ENCODE measurements at regions not wholly inside any gene's neighbourhood (a gene's known extent, or its start where the extent isn't known, plus 50 kb on each side); places are given as distances from the start of the nearest gene placed in this dataset.
"Not testable (repeated sequence)": the region's sequence is repeated elsewhere in the genome, so short reads cannot be mapped to it uniquely, and the experiment has no call there.

GRCh38 chr9:2243666-2244555 lies 228.8 kb downstream of the SMARCA2 start:
- DNase-seq = no peak

GRCh38 chr9:2247340-2247739 lies 232.2 kb downstream of the SMARCA2 start:
- DNase-seq = no peak

GRCh38 chr9:2248768-2249265 lies 233.7 kb downstream of the SMARCA2 start:
- no peak for DNase-seq

GRCh38 chr9:2253636-2254580 lies 238.8 kb downstream of the SMARCA2 start:
- no peak for DNase-seq

- DNase-seq = no peak
Observed at GRCh38 chr9:2255128-2255527, 240.0 kb downstream of the SMARCA2 start.

- DNase-seq = no peak
Observed at GRCh38 chr9:2257248-2257929, 242.2 kb downstream of the SMARCA2 start.

- no peak for DNase-seq
Observed at GRCh38 chr9:2260417-2261306, 245.5 kb downstream of the SMARCA2 start.

GRCh38 chr9:2261421-2262103 lies 246.4 kb downstream of the SMARCA2 start:
- DNase-seq = no peak

GRCh38 chr9:2262386-2263071 lies 247.4 kb downstream of the SMARCA2 start:
- no peak for DNase-seq

- DNase-seq = no peak
Observed at GRCh38 chr9:2263111-2263510, 248.0 kb downstream of the SMARCA2 start.

- peak; percentile 7 to 63 for DNase-seq
Observed at GRCh38 chr9:2263665-2264064, 248.5 kb downstream of the SMARCA2 start.

- no peak for DNase-seq
Observed at GRCh38 chr9:2264081-2264480, 248.9 kb downstream of the SMARCA2 start.

GRCh38 chr9:2267181-2267745 lies 252.1 kb downstream of the SMARCA2 start:
- DNase-seq = no peak

GRCh38 chr9:2269778-2270177 lies 254.6 kb downstream of the SMARCA2 start:
- DNase-seq = no peak

- DNase-seq = peak; percentile 26 to 46
Observed at GRCh38 chr9:2270565-2270964, 255.4 kb downstream of the SMARCA2 start.

GRCh38 chr9:2271426-2271825 lies 256.3 kb downstream of the SMARCA2 start:
- peak; percentile 52 to 61 for DNase-seq

GRCh38 chr9:2274762-2275161 lies 259.6 kb downstream of the SMARCA2 start:
- DNase-seq = no peak

- DNase-seq = no peak
Observed at GRCh38 chr9:2276296-2276695, 261.1 kb downstream of the SMARCA2 start.

- DNase-seq = not testable (repeated sequence)
Observed at GRCh38 chr9:2277133-2277532, 262.0 kb downstream of the SMARCA2 start.

GRCh38 chr9:2277644-2278043 lies 262.5 kb downstream of the SMARCA2 start:
- not testable (repeated sequence) for DNase-seq
